Endothelial cell of umbilical vein (primary cell): ENCODE measurements at regions not wholly inside any gene's neighbourhood (a gene's known extent, or its start where the extent isn't known, plus 50 kb on each side); places are given as distances from the start of the nearest gene placed in this dataset.

Experiments used
- BruUV-seq: library from RNA; stranded (reverse); fragments of 400-500 nt; replicated peaks from 2 replicates; lab custom pipeline; 2021; lab: Mats Ljungman, UMichigan
- CTCF ChIA-PET: fragments of 300-600, 350-600 bp; sonication (Branson Sonifier 250); formaldehyde crosslinking; loops from one replicate; lab custom pipeline; 2021; ENCODE audit warnings: antibody characterized with exemption, inconsistent platforms; lab: Charles Lee
- POLR2A ChIA-PET: fragments of 300-600, 350-600 bp; sonication (Branson Sonifier 250); formaldehyde crosslinking; loops from one replicate; lab custom pipeline; 2021; ENCODE audit warnings: antibody characterized with exemption, inconsistent platforms; lab: Charles Lee
- DNase-seq: peaks from one replicate; pipeline ENCODE4 v3.0.0-alpha.2; 2011; ENCODE audit warnings: low read depth, low spot score
- FAIRE-seq: peaks from 2 replicates; lab custom pipeline; 2011; peaks lifted over from hg19 to GRCh38; lab: Jason Lieb, UNC
- H2AFZ ChIP-seq: 2 replicates; pipeline ENCODE4 v1.6.0; 2012; ENCODE audit warnings: low read depth, low read length, control low read depth, inconsistent platforms
- H3K27ac ChIP-seq: 2 replicates; pipeline ENCODE4 v1.5.1; 2011; ENCODE audit warnings: low read depth, mild to moderate bottlenecking, control low read depth, low read length, moderate library complexity; ENCODE audit not compliant: insufficient read depth
- H3K27me3 ChIP-seq, 2 experiments: 2 replicates each; pipeline versions ENCODE4 v1.6.0 to v1.6.1; 2011; ENCODE audit warnings: low read length in 2 of 2, mixed read lengths in 1 of 2; ENCODE audit not compliant: control insufficient read depth in 2 of 2, insufficient read depth in 2 of 2
- H3K36me3 ChIP-seq, 2 experiments: 2 replicates in 1 of 2; 3 replicates in 1 of 2; pipeline ENCODE4 v1.5.1; 2011; ENCODE audit warnings: low read length in 2 of 2, mild to moderate bottlenecking in 1 of 2, moderate library complexity in 1 of 2; ENCODE audit not compliant: control insufficient read depth in 2 of 2, insufficient read depth in 2 of 2; ENCODE audit errors: extremely low read depth in 1 of 2
- H3K4me1 ChIP-seq: 3 replicates; pipeline ENCODE4 v1.5.1; 2011; ENCODE audit warnings: mild to moderate bottlenecking, low read length; ENCODE audit not compliant: control insufficient read depth, insufficient read depth; ENCODE audit errors: extremely low read depth
- H3K4me2 ChIP-seq: 2 replicates; pipeline ENCODE4 v1.6.1; 2011; ENCODE audit warnings: low read length, control low read depth, mixed read lengths; ENCODE audit not compliant: insufficient read depth
- H3K4me3 ChIP-seq, 3 experiments: fragments of 200-600 bp in 1 of 3; sonication (generic), shearing (Covaris generic) in 1 of 3; replicated peaks in 1 of 3; 2 replicates each; pipeline ENCODE4 v1.5.1; 2011 to 2016; ENCODE audit warnings: control low read depth in 3 of 3, low read length in 3 of 3, mild to moderate bottlenecking in 2 of 3, inconsistent platforms in 1 of 3, low read depth in 1 of 3, moderate library complexity in 1 of 3; ENCODE audit not compliant: insufficient read depth in 1 of 3
- H3K79me2 ChIP-seq: 2 replicates; pipeline ENCODE4 v1.6.0; 2012; ENCODE audit warnings: low read length, inconsistent platforms; ENCODE audit not compliant: control insufficient read depth, insufficient read depth
- H3K9ac ChIP-seq: replicated peaks from 2 replicates; pipeline ENCODE3; 2011; ENCODE audit warnings: low read length, control low read depth; ENCODE audit not compliant: insufficient read depth; ENCODE audit errors: extremely low read depth
- H3K9me1 ChIP-seq: replicated peaks from 3 replicates; pipeline ENCODE4 v1.6.0; 2011; ENCODE audit warnings: mild to moderate bottlenecking, low read length; ENCODE audit not compliant: control insufficient read depth, insufficient read depth; ENCODE audit errors: extremely low read depth
- H3K9me3 ChIP-seq: replicated peaks from 2 replicates; pipeline ENCODE4 v1.5.1; 2012; ENCODE audit warnings: low read length, inconsistent platforms; ENCODE audit not compliant: control insufficient read depth, insufficient read depth
- H4K20me1 ChIP-seq: replicated peaks from 2 replicates; pipeline ENCODE3; 2011; ENCODE audit warnings: mild to moderate bottlenecking, low read length; ENCODE audit not compliant: control insufficient read depth, insufficient read depth; ENCODE audit errors: extremely low read depth
- EZH2 ChIP-seq: IDR thresholded peaks from 2 replicates; pipeline ENCODE4 v1.6.1; 2012; ENCODE audit warnings: borderline replicate concordance, low read depth, mild to moderate bottlenecking, moderate library complexity, low read length, inconsistent platforms; ENCODE audit not compliant: severe bottlenecking
- FOS ChIP-seq: IDR thresholded peaks from 2 replicates; pipeline ENCODE4 v1.6.1; 2011; ENCODE audit warnings: mild to moderate bottlenecking, low read length, moderate library complexity, borderline replicate concordance; ENCODE audit not compliant: insufficient read depth
- GATA2 ChIP-seq: IDR thresholded peaks from 2 replicates; pipeline ENCODE4 v1.7.0; 2011; ENCODE audit warnings: low read depth, mild to moderate bottlenecking, moderate library complexity, mixed read lengths, low read length; ENCODE audit not compliant: insufficient read length, insufficient read depth
- JUN ChIP-seq: IDR thresholded peaks from 2 replicates; pipeline ENCODE4 v1.6.1; 2011; ENCODE audit warnings: borderline replicate concordance, low read depth; ENCODE audit not compliant: insufficient read length, insufficient read depth
- MYC ChIP-seq: IDR thresholded peaks from one replicate; pipeline ENCODE4 v1.6.1; 2011; ENCODE audit warnings: mild to moderate bottlenecking, low read depth, low read length
- POLR2A ChIP-seq: IDR thresholded peaks from 2 replicates; pipeline ENCODE4 v1.6.1; 2012; ENCODE audit warnings: low read depth, mild to moderate bottlenecking, control low read depth, low read length
- POLR2AphosphoS5 ChIP-seq: IDR thresholded peaks from 2 replicates; pipeline ENCODE4 v1.6.1; 2012; ENCODE audit warnings: low read depth, mild to moderate bottlenecking, control low read depth, low read length, moderate library complexity; ENCODE audit not compliant: insufficient read depth
- dilution Hi-C: fragments of 300-500 bp; cut with MboI; formaldehyde crosslinking; loops from one replicate; pipeline ENCODE4 v1.15.0; 2019; ENCODE audit warnings: low sequenced_read_pairs; ENCODE audit not compliant: extremely low pct_ligation_motif_present
- intact Hi-C: fragments of 100-400 bp; cut with micrococcal nuclease; formaldehyde crosslinking; loops from one replicate; pipeline ENCODE4 v1.10.0; 2022
- TF ChIP-seq, protein P1 (sequence below): IDR thresholded peaks from 2 replicates; pipeline ENCODE4 v1.6.1; 2011; ENCODE audit not compliant: insufficient read depth, insufficient read length
- TF ChIP-seq, protein P2 (sequence below), 2 donors: IDR thresholded peaks; 1 replicate in 1 of 2; 2 replicates in 1 of 2; pipeline ENCODE4 v1.5.1; 2011; ENCODE audit warnings: low read length in 2 of 2, mild to moderate bottlenecking in 2 of 2, moderate library complexity in 2 of 2, control low read depth in 1 of 2, inconsistent platforms in 1 of 2, low read depth in 1 of 2; ENCODE audit not compliant: insufficient read depth in 1 of 2; ENCODE audit errors: extremely low read depth in 1 of 2

GRCh38 chr7:124662937-124663336 lies 102.7 kb downstream of the GPR37 start:
- Histone ChIP-seq H3K4me1 (no peaks in the 10 kb centered on the region), H3K79me2 (no peaks in the 10 kb centered on the region), H3K9ac (no peak overlapping the region), H3K4me2 (no peak overlapping the region), H3K9me1 (no peaks in the 10 kb centered on the region), H3K27me3 (no peaks in the 10 kb centered on the region), H2AFZ (no peak overlapping the region), H3K4me3 (no peak overlapping the region), H3K36me3 (no peaks in the 10 kb centered on the region), H3K27ac (no peak overlapping the region), H3K9me3 (no peaks in the 10 kb centered on the region), H4K20me1 (no peaks in the 10 kb centered on the region)
- FAIRE-seq (no peak), DNase-seq (no peak)
- POLR2A ChIA-PET: no interaction called here
- CTCF ChIA-PET: interaction anchor here (1.0 kb wide), 1 partner anchor 122 kb away, joined by 3 read pairs; no protein-coding TSS in a partner anchor
- no peak for TF ChIP-seq EZH2
- no peak for TF ChIP-seq POLR2A
- TF ChIP-seq POLR2AphosphoS5: no peak
- TF ChIP-seq MYC: no peak
- TF ChIP-seq, protein P1, sequence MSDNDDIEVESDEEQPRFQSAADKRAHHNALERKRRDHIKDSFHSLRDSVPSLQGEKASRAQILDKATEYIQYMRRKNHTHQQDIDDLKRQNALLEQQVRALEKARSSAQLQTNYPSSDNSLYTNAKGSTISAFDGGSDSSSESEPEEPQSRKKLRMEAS: no peak
- TF ChIP-seq JUN: no peak
- TF ChIP-seq GATA2: no peak
- TF ChIP-seq, protein P2, sequence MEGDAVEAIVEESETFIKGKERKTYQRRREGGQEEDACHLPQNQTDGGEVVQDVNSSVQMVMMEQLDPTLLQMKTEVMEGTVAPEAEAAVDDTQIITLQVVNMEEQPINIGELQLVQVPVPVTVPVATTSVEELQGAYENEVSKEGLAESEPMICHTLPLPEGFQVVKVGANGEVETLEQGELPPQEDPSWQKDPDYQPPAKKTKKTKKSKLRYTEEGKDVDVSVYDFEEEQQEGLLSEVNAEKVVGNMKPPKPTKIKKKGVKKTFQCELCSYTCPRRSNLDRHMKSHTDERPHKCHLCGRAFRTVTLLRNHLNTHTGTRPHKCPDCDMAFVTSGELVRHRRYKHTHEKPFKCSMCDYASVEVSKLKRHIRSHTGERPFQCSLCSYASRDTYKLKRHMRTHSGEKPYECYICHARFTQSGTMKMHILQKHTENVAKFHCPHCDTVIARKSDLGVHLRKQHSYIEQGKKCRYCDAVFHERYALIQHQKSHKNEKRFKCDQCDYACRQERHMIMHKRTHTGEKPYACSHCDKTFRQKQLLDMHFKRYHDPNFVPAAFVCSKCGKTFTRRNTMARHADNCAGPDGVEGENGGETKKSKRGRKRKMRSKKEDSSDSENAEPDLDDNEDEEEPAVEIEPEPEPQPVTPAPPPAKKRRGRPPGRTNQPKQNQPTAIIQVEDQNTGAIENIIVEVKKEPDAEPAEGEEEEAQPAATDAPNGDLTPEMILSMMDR (IDR thresholded peaks at IDR 0.05; ENCODE audit: extremely low read depth in 1 of 2, insufficient read depth in 1 of 2, low read depth in 1 of 2, low read length in 2 of 2): no peak
- TF ChIP-seq FOS: no peak
- no TSS peak for BruUV-seq
- dilution Hi-C loops: no loop called here
- intact Hi-C loops: no loop called here
